Stimulated activated CD8-positive, alpha-beta memory T cell treated with anti-CD3 and anti-CD28 coated beads, Interleukin-7, amount 100 ng/mL, for 48 hours (primary cell): ENCODE measurements at regions not wholly inside any gene's neighbourhood (a gene's known extent, or its start where the extent isn't known, plus 50 kb on each side); places are given as distances from the start of the nearest gene placed in this dataset.

Source experiments
- DNase-seq, 2 donors: peaks; one replicate each; pipeline ENCODE4 v3.0.0-alpha.2; 2020; ENCODE audit warnings: low read depth in 1 of 2; ENCODE audit errors: extremely low read depth in 1 of 2

GRCh38 chr14:95387826-95388445 lies 68.2 kb upstream of the CLMN start:
- no peak for DNase-seq

DNA sequence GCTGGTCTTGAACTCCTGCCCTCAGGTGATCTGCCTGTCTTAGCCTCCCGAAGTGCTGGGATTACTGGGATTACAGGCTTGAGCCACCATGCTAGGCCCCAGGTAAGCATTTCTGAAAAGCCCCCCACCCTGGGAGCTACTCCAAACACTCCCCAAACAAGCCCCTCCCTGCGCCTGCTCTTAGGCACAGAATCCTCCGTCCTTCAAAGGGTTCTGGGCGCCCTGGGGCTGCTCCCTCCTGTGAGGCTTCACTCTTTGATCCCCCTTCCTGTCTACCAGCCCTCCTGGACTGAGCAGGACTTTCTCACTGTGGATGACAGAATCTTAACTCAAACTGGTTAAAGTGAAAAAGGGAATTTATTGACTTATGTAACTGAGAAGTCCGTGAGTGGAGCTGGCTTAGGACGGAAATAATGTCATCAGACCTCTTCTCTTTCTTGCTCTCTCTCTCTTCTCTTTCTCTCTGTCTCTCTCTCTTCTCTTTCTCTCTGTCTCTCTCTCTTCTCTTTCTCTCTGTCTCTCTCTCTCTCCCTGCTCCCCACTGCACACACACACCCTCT lies 66.9 kb upstream of the CLMN start:
- no peak for DNase-seq

DNA sequence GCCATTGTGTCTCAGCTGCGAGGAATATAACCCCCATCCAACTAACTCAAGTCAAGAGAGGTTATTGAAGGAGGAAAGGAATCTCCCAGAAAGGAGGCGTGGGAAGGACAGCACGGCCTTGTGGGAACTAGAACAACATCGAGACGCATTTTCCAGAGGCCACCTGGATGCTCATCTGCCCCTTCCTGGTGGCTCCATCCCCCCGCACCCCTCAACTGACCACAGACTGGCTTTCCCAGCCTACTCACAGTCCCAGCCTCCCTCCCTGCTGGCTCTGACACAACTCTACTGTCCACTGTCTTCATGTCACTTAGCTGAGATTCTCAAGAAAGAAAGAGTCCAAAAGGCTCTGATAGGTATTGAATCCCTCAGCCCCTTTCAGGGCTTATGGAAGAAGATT lies 66.0 kb upstream of the CLMN start:
- DNase-seq = no peak

DNA sequence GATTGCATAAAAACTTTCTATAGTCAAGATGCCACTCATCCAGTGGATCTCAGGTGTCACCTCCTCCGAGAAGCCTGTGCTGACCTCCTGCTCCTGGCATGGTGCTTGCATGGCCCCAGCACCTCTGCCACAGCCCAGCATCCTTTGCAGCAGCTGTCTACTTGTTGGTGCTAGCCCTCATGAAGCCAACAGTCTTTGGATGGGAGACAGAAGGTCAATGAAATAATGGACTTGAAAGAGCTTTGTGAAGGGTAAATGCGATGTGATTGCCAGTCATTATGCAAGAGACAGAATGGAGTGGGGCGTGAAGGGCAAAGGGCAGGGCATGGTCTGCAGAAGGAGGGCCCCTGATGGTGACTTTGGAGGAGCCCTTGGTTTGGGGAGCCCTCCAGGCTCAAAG lies 63.0 kb upstream of the CLMN start:
- no peak for DNase-seq

- no peak for DNase-seq
Observed at GRCh38 chr14:95381726-95382125, 62.0 kb upstream of the CLMN start.

DNA sequence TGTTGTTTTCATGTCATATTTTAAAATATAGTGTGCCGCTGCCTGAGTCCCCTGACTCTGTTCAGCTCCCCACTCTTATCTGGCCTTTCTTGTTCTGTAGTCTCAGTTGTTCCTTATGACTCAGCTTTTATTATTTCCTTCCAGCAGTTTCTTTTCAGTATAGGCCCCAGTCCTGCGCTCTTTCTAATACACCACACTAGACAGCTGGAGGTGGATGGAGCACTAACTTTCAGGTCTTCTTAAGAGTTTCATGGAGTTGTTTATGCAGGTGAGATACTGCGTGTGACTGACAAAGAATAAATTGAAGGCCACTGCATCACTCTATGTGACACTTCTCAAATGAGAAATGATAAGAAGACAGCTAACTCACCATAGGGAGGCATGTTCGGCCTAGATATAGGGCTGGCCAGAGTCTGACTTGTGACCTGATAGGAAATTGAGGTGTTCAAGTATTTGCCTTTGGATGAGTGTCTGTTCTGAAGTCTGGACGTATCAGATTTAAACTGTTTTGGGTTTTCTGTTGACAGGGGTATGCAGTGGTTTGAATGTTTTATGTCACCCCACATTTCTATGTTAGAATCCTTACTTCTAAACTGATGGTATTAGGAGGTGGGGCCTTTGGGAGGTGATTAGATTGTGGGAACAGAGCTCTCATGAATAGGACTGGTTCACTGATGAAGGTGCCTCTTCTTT lies 60.8 kb upstream of the CLMN start:
- no peak for DNase-seq

DNA sequence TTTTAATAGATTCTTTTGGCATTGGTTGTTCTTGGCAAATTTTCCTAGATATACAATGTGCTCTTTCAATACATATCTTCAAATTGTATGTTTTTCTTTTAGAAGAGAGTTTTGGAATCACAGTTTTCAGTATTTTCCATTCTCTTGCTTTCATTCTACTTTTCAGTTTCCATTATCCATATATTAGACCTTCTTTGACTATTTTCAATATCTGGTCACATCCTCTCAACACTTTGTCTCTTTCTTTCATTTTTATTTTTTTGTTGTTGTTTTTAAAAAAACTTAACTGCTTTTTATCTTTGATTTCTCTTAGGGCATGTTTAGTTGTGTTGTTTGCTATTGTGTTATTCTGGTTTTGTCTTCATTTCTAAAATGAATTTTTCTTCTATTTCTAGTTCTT lies 59.9 kb upstream of the CLMN start:
- no peak for DNase-seq

GRCh38 chr14:95375539-95376109 lies 55.9 kb upstream of the CLMN start:
- DNase-seq = no peak

GRCh38 chr14:95374239-95374997 lies 54.7 kb upstream of the CLMN start:
- no peak for DNase-seq

DNA sequence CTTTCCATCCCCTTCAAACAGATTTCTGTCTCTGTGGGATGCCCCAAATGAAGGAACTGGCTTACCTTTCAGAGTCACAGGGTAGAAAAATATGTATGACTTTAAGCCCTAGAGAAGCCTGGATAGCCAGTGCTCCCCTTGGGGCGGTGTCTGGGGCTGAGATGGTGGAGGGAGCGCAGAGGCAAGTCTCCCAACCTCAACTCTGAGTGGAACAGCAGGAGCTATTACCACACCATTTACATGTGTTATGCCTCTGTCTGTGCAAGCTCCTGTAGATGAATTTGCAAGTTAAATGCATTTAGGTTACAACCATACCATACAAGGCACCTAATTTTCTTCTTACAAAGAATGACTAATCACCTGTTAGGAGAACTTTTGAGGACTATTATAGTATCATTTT lies 50.4 kb upstream of the CLMN start:
- no peak for DNase-seq
